DND-41 (cell line): ENCODE measurements at regions not wholly inside any gene's neighbourhood (a gene's known extent, or its start where the extent isn't known, plus 50 kb on each side); places are given as distances from the start of the nearest gene placed in this dataset.

Experiments
- ATAC-seq: fragments of 200-7000 bp; cut with Tn5 transposase; 3 replicates; pipeline ENCODE4 v1.9.1; 2021; ENCODE audit warnings: low read depth; ENCODE audit not compliant: insufficient read depth
- DNase-seq: peaks from one replicate; pipeline ENCODE4 v3.0.0-alpha.2; 2020
- H2AFZ ChIP-seq: 2 replicates; pipeline ENCODE4 v1.6.0; 2012; ENCODE audit warnings: low read depth, low read length
- H3K27ac ChIP-seq: 2 replicates; pipeline ENCODE4 v1.5.1; 2012; ENCODE audit warnings: low read length, inconsistent platforms
- H3K27me3 ChIP-seq: fragments of 200-600 bp; sonication (generic); 2 replicates; pipeline ENCODE4 v1.6.0; 2012; ENCODE audit warnings: low read length, mild to moderate bottlenecking, inconsistent platforms; ENCODE audit not compliant: insufficient read depth, poor library complexity
- H3K36me3 ChIP-seq: 2 replicates; pipeline ENCODE4 v1.5.1; 2012; ENCODE audit warnings: low read length, inconsistent platforms; ENCODE audit not compliant: insufficient read depth
- H3K4me1 ChIP-seq: 2 replicates; pipeline ENCODE4 v1.5.1; 2012; ENCODE audit warnings: mild to moderate bottlenecking, low read length; ENCODE audit not compliant: insufficient read depth
- H3K4me2 ChIP-seq: 2 replicates; pipeline ENCODE4 v1.6.0; 2012; ENCODE audit warnings: mild to moderate bottlenecking, moderate library complexity, low read length, inconsistent platforms; ENCODE audit not compliant: insufficient read depth
- H3K4me3 ChIP-seq, 2 experiments: fragments of 200-600 bp in 1 of 2; shearing (Covaris generic) in 1 of 2; 2 replicates each; pipeline ENCODE4 v1.5.1; 2012 to 2016; ENCODE audit warnings: inconsistent platforms in 2 of 2, low read length in 2 of 2, mild to moderate bottlenecking in 2 of 2, low read depth in 1 of 2, moderate library complexity in 1 of 2
- H3K79me2 ChIP-seq: 2 replicates; pipeline ENCODE4 v1.6.0; 2012; ENCODE audit warnings: low read length, inconsistent platforms; ENCODE audit not compliant: insufficient read depth
- H3K9ac ChIP-seq: 2 replicates; pipeline ENCODE4 v1.6.0; 2012; ENCODE audit warnings: low read depth, mild to moderate bottlenecking, inconsistent platforms, low read length, moderate library complexity
- H3K9me3 ChIP-seq: 2 replicates; pipeline ENCODE4 v1.5.1; 2012; ENCODE audit warnings: low read length, moderate library complexity, mild to moderate bottlenecking, inconsistent platforms; ENCODE audit not compliant: insufficient read depth, severe bottlenecking
- H4K20me1 ChIP-seq: 2 replicates; pipeline ENCODE4 v1.6.0; 2012; ENCODE audit warnings: low read length; ENCODE audit not compliant: insufficient read depth
- EZH2 ChIP-seq: IDR thresholded peaks from 3 replicates; pipeline ENCODE4 v1.6.1; 2012; ENCODE audit warnings: borderline replicate concordance, low read depth, mild to moderate bottlenecking, moderate library complexity, low read length, inconsistent platforms; ENCODE audit not compliant: severe bottlenecking
- TF ChIP-seq, protein P1 (sequence below): IDR thresholded peaks from 2 replicates; pipeline ENCODE4 v1.5.1; 2012; ENCODE audit warnings: borderline replicate concordance, low read length, moderate library complexity, mild to moderate bottlenecking; ENCODE audit not compliant: poor library complexity, severe bottlenecking; ENCODE audit errors: extremely low read depth

DNA sequence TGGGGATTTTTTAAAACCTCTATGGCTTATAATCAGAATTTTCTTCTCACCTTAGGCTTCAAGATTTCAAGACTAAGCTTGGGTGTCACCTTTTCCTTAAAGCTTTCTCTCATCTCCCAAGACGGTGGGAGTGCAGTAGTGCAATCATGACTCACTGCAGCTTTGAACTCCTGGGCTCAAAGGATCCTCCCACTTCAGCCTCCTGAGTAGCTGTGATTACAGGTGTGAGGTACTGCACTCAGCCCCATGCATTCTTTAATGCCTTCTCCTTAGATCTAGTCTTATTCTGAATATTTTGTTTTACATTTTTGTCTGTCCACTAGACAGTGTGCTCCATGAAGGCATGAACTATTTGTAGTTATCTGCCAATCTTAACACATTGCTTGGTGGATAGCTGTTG, 55.7 kb upstream of the FAT3 start:
- no peak for TF ChIP-seq EZH2
- TF ChIP-seq, protein P1, sequence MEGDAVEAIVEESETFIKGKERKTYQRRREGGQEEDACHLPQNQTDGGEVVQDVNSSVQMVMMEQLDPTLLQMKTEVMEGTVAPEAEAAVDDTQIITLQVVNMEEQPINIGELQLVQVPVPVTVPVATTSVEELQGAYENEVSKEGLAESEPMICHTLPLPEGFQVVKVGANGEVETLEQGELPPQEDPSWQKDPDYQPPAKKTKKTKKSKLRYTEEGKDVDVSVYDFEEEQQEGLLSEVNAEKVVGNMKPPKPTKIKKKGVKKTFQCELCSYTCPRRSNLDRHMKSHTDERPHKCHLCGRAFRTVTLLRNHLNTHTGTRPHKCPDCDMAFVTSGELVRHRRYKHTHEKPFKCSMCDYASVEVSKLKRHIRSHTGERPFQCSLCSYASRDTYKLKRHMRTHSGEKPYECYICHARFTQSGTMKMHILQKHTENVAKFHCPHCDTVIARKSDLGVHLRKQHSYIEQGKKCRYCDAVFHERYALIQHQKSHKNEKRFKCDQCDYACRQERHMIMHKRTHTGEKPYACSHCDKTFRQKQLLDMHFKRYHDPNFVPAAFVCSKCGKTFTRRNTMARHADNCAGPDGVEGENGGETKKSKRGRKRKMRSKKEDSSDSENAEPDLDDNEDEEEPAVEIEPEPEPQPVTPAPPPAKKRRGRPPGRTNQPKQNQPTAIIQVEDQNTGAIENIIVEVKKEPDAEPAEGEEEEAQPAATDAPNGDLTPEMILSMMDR = no peak
- no peak overlapping the region for H3K4me2 ChIP-seq
- H3K4me1 ChIP-seq = no peaks in the 10 kb centered on the region

DNA sequence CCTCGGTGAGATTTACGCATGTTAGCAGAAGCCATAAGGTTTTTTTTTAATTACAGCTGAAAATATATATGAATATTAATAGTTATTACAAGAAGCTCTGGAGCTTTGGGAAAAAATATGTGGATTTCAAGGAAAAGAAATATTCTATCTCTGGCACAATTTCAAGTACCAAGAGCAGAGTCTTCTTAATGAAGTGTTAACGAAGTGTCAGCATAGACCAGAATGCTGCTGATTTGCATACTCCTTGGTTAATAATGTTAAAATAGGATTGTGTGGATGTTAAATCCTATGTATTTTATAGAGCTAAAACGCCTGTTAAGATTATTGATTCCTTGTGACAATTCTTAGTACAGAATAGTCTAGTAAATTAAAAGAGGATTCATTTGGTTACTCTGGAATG, 57.0 kb upstream of the FAT3 start:
- no peak for ATAC-seq
- TF ChIP-seq, protein P1 = no peak
- TF ChIP-seq EZH2 = no peak

More for the DNA sequence above, 55.7 kb upstream of the FAT3 start:
- Histone ChIP-seq H4K20me1 (no peaks in the 10 kb centered on the region), H3K27me3 (no peaks in the 10 kb centered on the region), H3K79me2 (no peaks in the 10 kb centered on the region), H3K4me3 (no peak overlapping the region), H3K9me3 (no peaks in the 10 kb centered on the region), H2AFZ (no peak overlapping the region), H3K36me3 (no peaks in the 10 kb centered on the region), H3K27ac (no peak overlapping the region), H3K9ac (no peak overlapping the region)
- ATAC-seq = no peak
- DNase-seq = no peak

DNA sequence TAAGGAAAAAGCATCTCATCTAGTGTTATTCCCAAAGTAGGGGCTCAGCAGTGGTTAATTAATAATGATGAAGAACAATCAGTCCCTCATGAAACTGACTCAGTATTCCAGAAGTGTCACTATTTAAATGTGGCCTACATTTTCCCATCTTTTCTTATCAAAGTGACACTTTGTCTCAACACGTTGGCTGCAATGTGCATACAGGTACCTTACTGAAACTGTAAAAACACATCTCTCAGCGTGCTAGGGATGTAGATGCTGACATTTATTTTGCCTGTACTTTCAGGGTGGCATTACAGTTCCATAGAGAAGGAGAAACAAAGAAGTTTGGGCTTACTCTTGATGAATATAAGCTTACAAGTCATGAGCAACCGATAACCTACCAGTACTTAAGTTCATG, 58.3 kb upstream of the FAT3 start:
- Histone ChIP-seq H3K4me2 (no peak overlapping the region), H3K36me3 (no peaks in the 10 kb centered on the region), H2AFZ (no peak overlapping the region), H3K27me3 (no peaks in the 10 kb centered on the region), H3K9ac (no peak overlapping the region), H3K9me3 (no peaks in the 10 kb centered on the region), H3K27ac (no peak overlapping the region), H4K20me1 (no peaks in the 10 kb centered on the region), H3K4me3 (no peak overlapping the region), H3K79me2 (no peaks in the 10 kb centered on the region), H3K4me1 (no peaks in the 10 kb centered on the region)
- no peak for ATAC-seq
- DNase-seq = no peak
- TF ChIP-seq, protein P1 = no peak
- TF ChIP-seq EZH2 = no peak

More for the DNA sequence above, 57.0 kb upstream of the FAT3 start:
- Histone ChIP-seq H3K9me3 (no peaks in the 10 kb centered on the region), H4K20me1 (no peaks in the 10 kb centered on the region), H3K4me1 (no peaks in the 10 kb centered on the region), H3K9ac (no peak overlapping the region), H3K4me3 (no peak overlapping the region), H3K27me3 (no peaks in the 10 kb centered on the region), H3K27ac (no peak overlapping the region), H3K36me3 (no peaks in the 10 kb centered on the region), H3K4me2 (no peak overlapping the region), H2AFZ (no peak overlapping the region), H3K79me2 (no peaks in the 10 kb centered on the region)
- no peak for DNase-seq

DNA sequence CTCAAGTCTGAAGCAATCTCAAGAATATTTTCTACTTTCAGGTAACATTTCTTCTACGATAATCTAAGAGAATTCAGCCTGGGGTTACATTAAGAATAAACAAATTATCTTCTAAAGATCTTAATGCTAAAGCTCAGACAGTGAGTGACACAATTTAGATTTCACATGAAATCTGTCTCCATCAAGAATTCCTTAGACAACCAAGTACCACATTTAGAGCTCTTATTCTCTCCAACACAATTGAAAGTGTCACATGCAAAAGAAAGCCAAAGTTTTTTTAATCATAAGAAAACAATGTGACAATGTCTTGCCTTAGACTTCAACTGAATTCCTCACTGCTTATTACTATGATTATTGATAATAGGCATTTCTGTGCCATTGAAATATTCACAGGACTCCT, 60.7 kb upstream of the FAT3 start:
- H3K4me3 ChIP-seq = no peak overlapping the region
- no peak overlapping the region for H2AFZ ChIP-seq
- no peak overlapping the region for H3K27ac ChIP-seq
- no peak for ATAC-seq
- no peak for TF ChIP-seq EZH2
- TF ChIP-seq, protein P1 = no peak
- H3K36me3 ChIP-seq = no peaks in the 10 kb centered on the region
- no peaks in the 10 kb centered on the region for H4K20me1 ChIP-seq
- H3K4me2 ChIP-seq = no peak overlapping the region
- no peaks in the 10 kb centered on the region for H3K9me3 ChIP-seq
- H3K27me3 ChIP-seq = no peaks in the 10 kb centered on the region
- no peaks in the 10 kb centered on the region for H3K79me2 ChIP-seq
- DNase-seq = no peak
- H3K9ac ChIP-seq = no peak overlapping the region
- H3K4me1 ChIP-seq = no peaks in the 10 kb centered on the region
